ENCODE measurements at regions not wholly inside any gene's neighbourhood (a gene's known extent, or its start where the extent isn't known, plus 50 kb on each side); places are given as distances from the start of the nearest gene placed in this dataset.

- no peak for TF ChIP-seq POLR2A (IDR thresholded peaks at IDR 0.05)
- no peak for TF ChIP-seq CTCF (IDR thresholded peaks at IDR 0.05)
Measured at GRCh38 chr11:91837411-91838330, 386.9 kb upstream of the FAT3 start.
